ENCODE measurements at regions not wholly inside any gene's neighbourhood (a gene's known extent, or its start where the extent isn't known, plus 50 kb on each side); places are given as distances from the start of the nearest gene placed in this dataset.

GRCh38 chr3:56960234-56960917, 100.1 kb upstream of the SPATA12 start:
- intact Hi-C loops (cut with DNase I) = no loop called here
- 76% methylated on average over 6 of the region's 6 CpGs for WGBS

GRCh38 chr3:56958879-56959278, 101.6 kb upstream of the SPATA12 start:
- Histone ChIP-seq H3K4me1 (replicated peaks) (no peaks in the 10 kb centered on the region), H3K27me3 (replicated peaks; ENCODE audit: insufficient read depth) (no peaks in the 10 kb centered on the region), H3K36me3 (no peaks in the 10 kb centered on the region), H3K27ac (no peak overlapping the region), H3K4me3 (no peak overlapping the region), H3K9me3 (no peaks in the 10 kb centered on the region)
- DNase-seq (ENCODE audit: low spot score) = no peak
- TF ChIP-seq POLR2A (IDR thresholded peaks at IDR 0.05) = no peak
- TF ChIP-seq POLR2AphosphoS5 (IDR thresholded peaks at IDR 0.05) = no peak
- no peak for TF ChIP-seq CTCF (IDR thresholded peaks at IDR 0.05)
- intact Hi-C loops (cut with DNase I) = no loop called here
- 95% methylated on average over 2 of the region's 2 CpGs for WGBS

More at GRCh38 chr3:56960234-56960917, 100.1 kb upstream of the SPATA12 start:
- no peaks in the 10 kb centered on the region for H3K4me1 ChIP-seq (replicated peaks)
- DNase-seq (ENCODE audit: low spot score) = no peak
- no peak overlapping the region for H3K27ac ChIP-seq
- no peaks in the 10 kb centered on the region for H3K9me3 ChIP-seq
- no peaks in the 10 kb centered on the region for H3K27me3 ChIP-seq (replicated peaks; ENCODE audit: insufficient read depth)
- H3K36me3 ChIP-seq = no peaks in the 10 kb centered on the region
- TF ChIP-seq CTCF (IDR thresholded peaks at IDR 0.05) (no peak), POLR2AphosphoS5 (IDR thresholded peaks at IDR 0.05) (no peak), POLR2A (IDR thresholded peaks at IDR 0.05) (no peak)
- H3K4me3 ChIP-seq = no peak overlapping the region

GRCh38 chr3:56957522-56957921, 102.9 kb upstream of the SPATA12 start:
- no peak for TF ChIP-seq POLR2AphosphoS5 (IDR thresholded peaks at IDR 0.05)
- no peak for TF ChIP-seq POLR2A (IDR thresholded peaks at IDR 0.05)
- no peak for TF ChIP-seq CTCF (IDR thresholded peaks at IDR 0.05)
- H3K27ac ChIP-seq = no peak overlapping the region
- H3K27me3 ChIP-seq (replicated peaks; ENCODE audit: insufficient read depth) = no peaks in the 10 kb centered on the region
- H3K4me3 ChIP-seq = no peak overlapping the region
- intact Hi-C loops (cut with DNase I) = no loop called here
- H3K9me3 ChIP-seq = no peaks in the 10 kb centered on the region
- no peak for DNase-seq (ENCODE audit: low spot score)
- H3K4me1 ChIP-seq (replicated peaks) = no peaks in the 10 kb centered on the region
- 100% methylated on average over 2 of the region's 2 CpGs for WGBS
- no peaks in the 10 kb centered on the region for H3K36me3 ChIP-seq

- intact Hi-C loops (cut with DNase I) = no loop called here
- Histone ChIP-seq H3K27me3 (replicated peaks; ENCODE audit: insufficient read depth) (no peaks in the 10 kb centered on the region), H3K4me3 (no peak overlapping the region), H3K27ac (no peak overlapping the region), H3K9me3 (no peaks in the 10 kb centered on the region), H3K36me3 (no peaks in the 10 kb centered on the region), H3K4me1 (replicated peaks) (no peaks in the 10 kb centered on the region)
- DNase-seq (ENCODE audit: low spot score) = no peak
- WGBS = 88% methylated on average over 3 of the region's 3 CpGs
- TF ChIP-seq POLR2A (IDR thresholded peaks at IDR 0.05) (no peak), POLR2AphosphoS5 (IDR thresholded peaks at IDR 0.05) (no peak), CTCF (IDR thresholded peaks at IDR 0.05) (no peak)
Observed at GRCh38 chr3:56956906-56957305, 103.6 kb upstream of the SPATA12 start.

GRCh38 chr3:56955492-56956111, 104.9 kb upstream of the SPATA12 start:
- no peaks in the 10 kb centered on the region for H3K36me3 ChIP-seq
- intact Hi-C loops (cut with DNase I) = no loop called here
- H3K27me3 ChIP-seq (replicated peaks; ENCODE audit: insufficient read depth) = no peaks in the 10 kb centered on the region
- peak; percentile 48 for TF ChIP-seq POLR2AphosphoS5 (IDR thresholded peaks at IDR 0.05)
- TF ChIP-seq CTCF (IDR thresholded peaks at IDR 0.05) = no peak
- H3K27ac ChIP-seq = no peak overlapping the region
- no peaks in the 10 kb centered on the region for H3K4me1 ChIP-seq (replicated peaks)
- no peak for DNase-seq (ENCODE audit: low spot score)
- no peaks in the 10 kb centered on the region for H3K9me3 ChIP-seq
- WGBS = 56% methylated on average over 5 of the region's 5 CpGs
- no peak overlapping the region for H3K4me3 ChIP-seq

All from prostate gland (tissue), 2 donors.